GM12878 (cell line): ENCODE measurements at regions not wholly inside any gene's neighbourhood (a gene's known extent, or its start where the extent isn't known, plus 50 kb on each side); places are given as distances from the start of the nearest gene placed in this dataset.

ENCODE experiments used
- ATAC-seq: fragments of 200-7000 bp; cut with Tn5 transposase; 3 replicates; pipeline ENCODE4 v1.9.1; 2020; ENCODE audit warnings: mild to moderate bottlenecking, moderate library complexity
- BruUV-seq: library from RNA; stranded (reverse); fragments of 400-500 nt; replicated peaks from 2 replicates; lab custom pipeline; 2021; lab: Mats Ljungman, UMichigan
- CTCF ChIA-PET: fragments of 300-600 bp; sonication (Branson Sonifier 250); formaldehyde crosslinking; extraction: SDS; loops from one replicate; lab custom pipeline; 2021; ENCODE audit warnings: inconsistent platforms; lab: Yijun Ruan, JAX
- POLR2A ChIA-PET: fragments of 350-600 bp; formaldehyde crosslinking; extraction: SDS; loops from one replicate; lab custom pipeline; 2021; ENCODE audit warnings: inconsistent platforms; lab: Charles Lee
- RAD21 ChIA-PET: fragments of 300-600 bp; sonication (Branson Sonifier 250); formaldehyde crosslinking; loops from one replicate; lab custom pipeline; 2023; ENCODE audit warnings: antibody characterized with exemption; ENCODE audit not compliant: unreplicated experiment; lab: Charles Lee
- SMC1A ChIA-PET: fragments of 300-600 bp; sonication (Branson Sonifier 250); formaldehyde crosslinking; loops from one replicate; lab custom pipeline; 2023; ENCODE audit not compliant: unreplicated experiment, uncharacterized antibody; lab: Charles Lee
- DNase-seq: peaks from one replicate; pipeline ENCODE4 v3.0.0-alpha.2; 2011; ENCODE audit warnings: low read depth, low spot score
- FAIRE-seq: peaks from 3 replicates; lab custom pipeline; 2011; peaks lifted over from hg19 to GRCh38; lab: Jason Lieb, UNC
- H2AFZ ChIP-seq: 2 replicates; pipeline ENCODE4 v1.6.0; 2011; ENCODE audit warnings: low read depth, low read length, control low read depth; ENCODE audit not compliant: control insufficient read depth
- H3K27ac ChIP-seq: 2 replicates; pipeline ENCODE4 v1.5.1; 2011; ENCODE audit warnings: control low read depth; ENCODE audit not compliant: control insufficient read depth, insufficient read depth
- H3K27me3 ChIP-seq, 2 experiments: replicated peaks in 1 of 2; 2 replicates each; pipeline versions ENCODE4 v1.6.0 to v1.6.1; 2011; ENCODE audit warnings: low read length in 1 of 2; ENCODE audit not compliant: control insufficient read depth in 2 of 2, insufficient read depth in 2 of 2
- H3K36me3 ChIP-seq, 2 experiments: 2 replicates each; pipeline ENCODE4 v1.5.1; 2011; ENCODE audit warnings: low read length in 1 of 2; ENCODE audit not compliant: control insufficient read depth in 2 of 2, insufficient read depth in 2 of 2
- H3K4me1 ChIP-seq: 2 replicates; pipeline ENCODE4 v1.6.1; 2011; ENCODE audit warnings: mild to moderate bottlenecking, low read length, moderate library complexity, mixed read lengths; ENCODE audit not compliant: control insufficient read depth, insufficient read depth
- H3K4me2 ChIP-seq: 2 replicates; pipeline ENCODE4 v1.6.0; 2011; ENCODE audit warnings: control low read depth; ENCODE audit not compliant: control insufficient read depth, insufficient read depth
- H3K4me3 ChIP-seq: fragments of 200-600 bp; sonication (generic); 2 replicates; pipeline ENCODE4 v1.5.1; 2016
- H3K79me2 ChIP-seq: 2 replicates; pipeline ENCODE4 v1.6.0; 2011; ENCODE audit warnings: low read length; ENCODE audit not compliant: control insufficient read depth, insufficient read depth
- H3K9ac ChIP-seq: 2 replicates; pipeline ENCODE4 v1.8.0; 2011; ENCODE audit warnings: low read length, control low read depth, mixed read lengths; ENCODE audit not compliant: control insufficient read depth, insufficient read depth
- H3K9me3 ChIP-seq: replicated peaks from 3 replicates; pipeline ENCODE4 v1.5.1; 2011; ENCODE audit warnings: mild to moderate bottlenecking, low read length; ENCODE audit not compliant: control insufficient read depth, insufficient read depth
- H4K20me1 ChIP-seq: 2 replicates; pipeline ENCODE4 v1.6.0; 2011; ENCODE audit not compliant: control insufficient read depth, insufficient read depth
- BMI1 ChIP-seq: fragments of 450-650 bp; IDR thresholded peaks from 2 replicates; pipeline ENCODE4 v1.6.1; 2016; ENCODE audit warnings: mild to moderate bottlenecking, moderate library complexity, borderline replicate concordance
- FOS ChIP-seq: IDR thresholded peaks from 3 replicates; pipeline ENCODE4 v1.6.1; 2011; ENCODE audit warnings: borderline replicate concordance; ENCODE audit not compliant: insufficient read length; ENCODE audit errors: extremely low read depth
- MYB ChIP-seq: fragments of 150-350 bp; IDR thresholded peaks from 2 replicates; pipeline ENCODE4 v1.6.1; 2014; ENCODE audit warnings: mild to moderate bottlenecking, low read depth, low read length, borderline replicate concordance
- NFIC ChIP-seq: IDR thresholded peaks from 2 replicates; pipeline ENCODE4 v1.6.1; 2012; ENCODE audit warnings: low read depth, mild to moderate bottlenecking, inconsistent platforms, low read length, moderate library complexity
- POLR2AphosphoS5 ChIP-seq: IDR thresholded peaks from 2 replicates; pipeline ENCODE4 v1.6.1; 2011; ENCODE audit warnings: mild to moderate bottlenecking, low read length, inconsistent platforms
- RAD51 ChIP-seq: fragments of 450-650 bp; IDR thresholded peaks from 2 replicates; pipeline ENCODE4 v1.6.1; 2016; ENCODE audit warnings: moderate library complexity, mild to moderate bottlenecking, inconsistent platforms
- SIX5 ChIP-seq: IDR thresholded peaks from 2 replicates; pipeline ENCODE4 v1.6.1; 2011; ENCODE audit warnings: mild to moderate bottlenecking, low read depth, low read length, moderate library complexity; ENCODE audit not compliant: severe bottlenecking
- SRF ChIP-seq, 2 experiments: IDR thresholded peaks; 2 replicates each; pipeline ENCODE4 v1.6.1; 2011; ENCODE audit warnings: low read depth in 2 of 2, low read length in 2 of 2, mild to moderate bottlenecking in 1 of 2, moderate library complexity in 1 of 2
- USF1 ChIP-seq: IDR thresholded peaks from 2 replicates; pipeline ENCODE4 v1.6.1; 2011; ENCODE audit warnings: borderline replicate concordance, low read depth, mild to moderate bottlenecking, moderate library complexity, mixed read lengths, low read length; ENCODE audit not compliant: insufficient read depth; ENCODE audit errors: extremely low read length
- WRNIP1 ChIP-seq: IDR thresholded peaks from 2 replicates; pipeline ENCODE4 v1.6.1; 2011; ENCODE audit warnings: low read depth, low read length, improper control_type of control experiment, borderline replicate concordance
- ZNF24 ChIP-seq: fragments of 450-650 bp; IDR thresholded peaks from 2 replicates; pipeline ENCODE4 v1.6.1; 2017; ENCODE audit warnings: antibody characterized with exemption, mild to moderate bottlenecking
- ZNF274 ChIP-seq: IDR thresholded peaks from one replicate; pipeline ENCODE4 v1.8.0; 2011; ENCODE audit not compliant: insufficient read length, insufficient read depth
- WGBS: methylation state at CpG from one replicate; pipeline ENCODE4 v1.1.6; 2016; ENCODE audit warnings: low lambda C conversion rate; ENCODE audit not compliant: insufficient replicate concordance, insufficient coverage; ENCODE audit errors: missing lambda C conversion rate; 5-methylcytosine and 5-hydroxymethylcytosine counted together
- in situ Hi-C: fragments of 300-500 bp; cut with MboI; formaldehyde crosslinking; loops from 9 replicates; pipeline ENCODE4 v1.14.3; 2018; ENCODE audit warnings: mixed read lengths
- intact Hi-C: fragments of 100-400 bp; cut with micrococcal nuclease; formaldehyde crosslinking; loops from one replicate; pipeline ENCODE4 v1.14.2; 2022; ENCODE audit not compliant: unreplicated experiment

GRCh38 chr5:61887271-61887670 lies 418.7 kb upstream of the KIF2A start (continued):
- no peak for TF ChIP-seq MYB
- TF ChIP-seq SRF (IDR thresholded peaks at IDR 0.05; ENCODE audit: low read depth in 2 of 2, low read length in 2 of 2) = no peak
- TF ChIP-seq RAD51 = no peak

GRCh38 chr5:61894046-61894445 lies 412.0 kb upstream of the KIF2A start:
- DNase-seq (no peak), ATAC-seq (no peak), FAIRE-seq (no peak)
- intact Hi-C loops (no loop called here), in situ Hi-C loops (no loop called here)
- H4K20me1 ChIP-seq = no peaks in the 10 kb centered on the region
- H3K79me2 ChIP-seq = no peaks in the 10 kb centered on the region
- RAD21 ChIA-PET = no interaction called here
- WGBS = 0% methylated on average over 1 of the region's 1 CpG
- CTCF ChIA-PET = no interaction called here
- no peaks in the 10 kb centered on the region; the same call in 2 of the 3 replicates for H3K9me3 ChIP-seq
- H3K4me2 ChIP-seq = no peak overlapping the region
- H3K9ac ChIP-seq = no peak overlapping the region
- SMC1A ChIA-PET = no interaction called here
- H3K27me3 ChIP-seq = no peaks in the 10 kb centered on the region
- POLR2A ChIA-PET = no interaction called here
- BruUV-seq = no TSS peak
- no peak overlapping the region for H2AFZ ChIP-seq
- H3K4me3 ChIP-seq = no peak overlapping the region
- no peaks in the 10 kb centered on the region for H3K36me3 ChIP-seq
- no peak overlapping the region for H3K27ac ChIP-seq
- TF ChIP-seq SIX5 (no peak), NFIC (no peak), FOS (no peak), WRNIP1 (no peak), ZNF274 (no peak), USF1 (no peak), BMI1 (no peak), ZNF24 (no peak), POLR2AphosphoS5 (no peak)
- H3K4me1 ChIP-seq = no peaks in the 10 kb centered on the region
